Activated CD4-positive, alpha-beta memory T cell treated with anti-CD3 and anti-CD28 coated beads for 36 hours (primary cell): ENCODE measurements at regions not wholly inside any gene's neighbourhood (a gene's known extent, or its start where the extent isn't known, plus 50 kb on each side); places are given as distances from the start of the nearest gene placed in this dataset.

Experiments used
- CTCF ChIA-PET: fragments of 350-600 bp; sonication (Branson Sonifier 250); formaldehyde crosslinking; loops from one replicate; lab custom pipeline; 2021; ENCODE audit warnings: antibody characterized with exemption, inconsistent platforms; lab: Charles Lee
- POLR2A ChIA-PET: fragments of 350-600 bp; sonication (Branson Sonifier 250); formaldehyde crosslinking; loops from one replicate; lab custom pipeline; 2021; ENCODE audit warnings: antibody characterized with exemption; lab: Charles Lee
- DNase-seq: peaks from one replicate; pipeline ENCODE4 v3.0.0-alpha.2; 2020
- H3K27ac Mint-ChIP-seq: one replicate; pipeline ENCODE4 v1.8.0; 2021; ENCODE audit warnings: mixed read lengths
- H3K27me3 Mint-ChIP-seq: one replicate; pipeline ENCODE4 v1.8.0; 2021; ENCODE audit warnings: mixed read lengths
- H3K36me3 Mint-ChIP-seq: one replicate; pipeline ENCODE4 v1.8.0; 2021; ENCODE audit warnings: mixed read lengths
- H3K4me1 Mint-ChIP-seq: one replicate; pipeline ENCODE4 v1.8.0; 2021; ENCODE audit warnings: low read depth, mixed read lengths
- H3K4me3 Mint-ChIP-seq: one replicate; pipeline ENCODE4 v1.8.0; 2021; ENCODE audit warnings: mild to moderate bottlenecking, mixed read lengths
- H3K9me3 Mint-ChIP-seq: one replicate; pipeline ENCODE4 v1.8.0; 2021; ENCODE audit warnings: mixed read lengths
- intact Hi-C: fragments of 100-400 bp; cut with micrococcal nuclease; formaldehyde crosslinking; loops from one replicate; pipeline ENCODE4 v1.15.1; 2023

DNA sequence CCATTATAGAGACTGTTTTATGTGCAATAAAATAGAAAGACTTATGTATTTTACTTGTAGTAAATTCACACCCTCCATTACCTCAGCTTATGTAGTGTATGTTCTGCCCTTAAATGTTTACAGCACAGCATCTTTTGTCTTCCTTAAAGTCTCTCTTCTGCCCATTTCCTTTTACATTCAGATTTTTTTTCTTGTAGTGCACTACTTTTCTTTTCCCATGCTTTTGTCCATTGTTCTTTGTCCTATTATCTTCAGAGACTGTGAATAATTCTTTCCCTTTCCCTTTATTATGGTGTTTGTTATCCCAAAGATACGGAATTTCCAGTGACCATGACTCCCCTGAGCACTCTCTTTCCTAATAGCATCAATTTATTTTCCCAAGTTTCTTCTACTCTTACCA lies 66.1 kb upstream of the TYRP1 start:
- CTCF ChIA-PET = no interaction called here
- no peak for DNase-seq
- H3K4me1 Mint-ChIP-seq = no peaks in the 10 kb centered on the region
- no peak overlapping the region for H3K27ac Mint-ChIP-seq
- POLR2A ChIA-PET = no interaction called here
- no peaks in the 10 kb centered on the region for H3K27me3 Mint-ChIP-seq
- no peak overlapping the region for H3K4me3 Mint-ChIP-seq
- peaks cover 22% of the 10 kb centered on the region for H3K9me3 Mint-ChIP-seq
- no peaks in the 10 kb centered on the region for H3K36me3 Mint-ChIP-seq
- intact Hi-C loops = no loop called here

DNA sequence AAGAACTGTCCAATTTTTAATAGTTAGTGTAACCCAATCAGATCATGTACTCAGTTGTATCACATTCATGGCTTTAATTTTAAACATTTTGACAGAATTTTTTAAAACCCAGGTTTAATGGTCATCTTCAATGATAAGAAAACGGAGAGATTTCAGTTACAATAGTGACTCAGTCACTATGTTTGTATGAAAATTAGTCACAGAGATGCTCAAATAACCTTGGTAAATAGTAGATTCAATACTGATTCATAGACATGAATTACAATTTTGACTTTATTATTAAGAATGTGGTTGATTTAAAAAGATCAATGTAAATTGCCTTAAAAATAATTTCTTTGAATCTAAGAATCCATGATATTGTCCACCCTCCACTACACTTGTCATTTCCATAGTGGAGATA lies 64.6 kb upstream of the TYRP1 start:
- H3K4me3 Mint-ChIP-seq = no peak overlapping the region
- peaks cover 22% of the 10 kb centered on the region for H3K9me3 Mint-ChIP-seq
- no peaks in the 10 kb centered on the region for H3K27me3 Mint-ChIP-seq
- no peak overlapping the region for H3K27ac Mint-ChIP-seq
- intact Hi-C loops = no loop called here
- H3K4me1 Mint-ChIP-seq = no peaks in the 10 kb centered on the region
- POLR2A ChIA-PET = no interaction called here
- H3K36me3 Mint-ChIP-seq = no peaks in the 10 kb centered on the region
- CTCF ChIA-PET = no interaction called here
- no peak for DNase-seq

DNA sequence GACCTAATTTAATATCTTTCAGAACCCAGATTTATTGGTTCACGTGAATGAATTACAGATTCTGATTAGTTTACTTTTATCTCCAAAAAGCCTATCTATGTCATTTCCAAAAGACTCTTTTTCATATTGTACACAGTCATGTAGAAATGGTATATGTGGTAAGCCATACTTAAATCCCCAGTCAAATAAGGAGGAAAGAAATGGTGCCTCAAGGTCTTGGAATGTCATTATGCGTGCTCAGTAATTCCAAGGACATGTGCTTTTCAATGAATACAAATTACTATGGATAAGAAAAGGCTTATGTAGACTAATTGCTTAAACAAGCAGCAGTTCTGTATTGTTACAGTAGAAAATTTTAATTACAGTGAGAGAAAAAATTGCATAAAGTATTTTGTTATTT lies 64.1 kb upstream of the TYRP1 start:
- intact Hi-C loops = no loop called here
- Mint-ChIP-seq H3K4me1 (no peaks in the 10 kb centered on the region), H3K36me3 (no peaks in the 10 kb centered on the region), H3K27ac (no peak overlapping the region), H3K4me3 (no peak overlapping the region), H3K27me3 (no peaks in the 10 kb centered on the region), H3K9me3 (peaks cover 25% of the 10 kb centered on the region)
- CTCF ChIA-PET = no interaction called here
- POLR2A ChIA-PET = no interaction called here
- no peak for DNase-seq

DNA sequence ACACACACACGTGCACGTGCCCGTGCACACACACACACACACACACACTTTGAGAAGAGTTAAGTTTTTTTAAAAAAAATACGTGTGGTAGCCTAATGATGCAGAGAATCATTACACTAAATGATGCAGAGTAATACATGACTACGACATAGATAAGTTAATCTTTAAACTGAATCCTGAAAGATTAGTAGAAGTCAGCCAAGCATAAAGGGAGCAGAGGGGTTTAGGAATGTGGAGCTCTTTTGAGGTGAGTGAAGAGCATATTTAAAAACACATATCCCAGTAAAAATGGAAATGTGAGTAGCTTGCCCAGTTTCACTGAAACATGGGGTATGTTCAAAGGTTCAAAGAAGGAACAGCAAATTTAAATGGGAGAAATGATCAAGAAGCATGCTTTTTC lies 61.3 kb upstream of the TYRP1 start:
- ChIA-PET CTCF (no interaction called here), POLR2A (no interaction called here)
- intact Hi-C loops = no loop called here
- no peak for DNase-seq
- Mint-ChIP-seq H3K4me1 (no peaks in the 10 kb centered on the region), H3K4me3 (no peak overlapping the region), H3K27me3 (no peaks in the 10 kb centered on the region), H3K36me3 (no peaks in the 10 kb centered on the region), H3K9me3 (peaks cover 29% of the 10 kb centered on the region), H3K27ac (no peak overlapping the region)

DNA sequence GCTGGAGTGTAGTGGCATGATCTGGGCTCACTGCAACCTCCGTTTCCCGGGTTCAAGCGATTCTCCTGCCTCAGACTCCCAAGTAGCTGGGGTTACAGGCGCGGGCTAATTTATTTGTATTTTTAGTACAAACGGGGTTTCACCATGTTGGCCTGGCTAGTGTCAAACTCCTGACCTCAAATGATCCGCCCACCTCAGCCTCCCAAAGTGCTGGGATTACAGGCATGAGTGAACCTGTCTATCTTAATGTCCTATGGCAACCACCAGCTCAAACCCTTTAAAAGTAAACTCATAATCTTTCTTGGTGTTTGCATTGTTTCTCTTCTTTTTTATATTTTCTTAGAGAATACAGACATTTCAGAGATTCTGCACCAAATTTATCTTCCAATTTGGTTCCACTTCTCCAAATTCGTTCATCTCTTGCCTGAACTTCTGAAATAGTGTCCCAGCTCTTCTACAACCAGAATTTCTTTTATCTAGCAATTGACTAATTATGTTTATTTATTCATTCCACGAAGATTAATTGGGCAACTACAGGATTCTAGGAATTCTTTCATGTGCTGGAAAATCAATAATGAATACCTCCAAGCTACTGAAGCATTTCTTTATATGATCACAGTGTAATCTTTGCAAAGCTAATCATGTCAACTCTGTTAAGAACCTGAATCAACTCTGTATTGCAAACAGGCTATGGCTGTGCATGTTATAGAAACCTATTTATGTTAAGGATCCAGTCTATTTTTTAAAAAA lies 60.0 kb upstream of the TYRP1 start:
- H3K4me1 Mint-ChIP-seq = no peaks in the 10 kb centered on the region
- H3K27me3 Mint-ChIP-seq = no peaks in the 10 kb centered on the region
- intact Hi-C loops = no loop called here
- no peaks in the 10 kb centered on the region for H3K36me3 Mint-ChIP-seq
- CTCF ChIA-PET = no interaction called here
- H3K4me3 Mint-ChIP-seq = no peak overlapping the region
- POLR2A ChIA-PET = no interaction called here
- H3K9me3 Mint-ChIP-seq = peaks cover 29% of the 10 kb centered on the region
- DNase-seq = no peak
- H3K27ac Mint-ChIP-seq = no peak overlapping the region

DNA sequence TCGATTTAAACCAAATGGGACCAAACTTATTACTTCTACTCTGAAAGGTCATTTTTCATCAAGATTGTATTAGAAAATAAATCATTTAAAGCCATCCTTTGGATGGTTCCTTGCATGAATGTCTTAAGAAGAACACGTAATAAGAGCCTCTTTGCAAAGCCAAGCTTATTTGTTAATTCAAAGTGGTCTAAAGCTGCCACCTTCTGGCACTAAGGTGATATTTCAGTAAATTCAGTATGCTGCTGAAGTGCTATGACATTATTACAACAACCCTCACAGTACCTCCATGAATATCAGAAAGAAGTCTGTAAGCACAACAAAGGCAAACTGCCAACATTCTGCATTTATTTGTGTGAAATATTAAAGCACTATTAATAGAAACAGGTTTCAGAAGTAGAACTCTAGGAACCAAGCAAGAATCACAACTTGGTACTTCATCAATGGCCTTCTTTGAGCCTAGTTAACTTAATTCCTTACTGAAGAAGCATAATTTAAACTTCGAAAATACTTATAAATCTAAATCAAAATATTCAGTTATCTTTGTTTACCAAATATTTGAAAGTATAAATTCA lies 53.1 kb upstream of the TYRP1 start:
- Mint-ChIP-seq H3K36me3 (no peaks in the 10 kb centered on the region), H3K9me3 (peaks cover 28% of the 10 kb centered on the region), H3K27me3 (no peaks in the 10 kb centered on the region), H3K27ac (no peak overlapping the region), H3K4me3 (no peak overlapping the region), H3K4me1 (no peaks in the 10 kb centered on the region)
- DNase-seq = no peak
- intact Hi-C loops = no loop called here
- ChIA-PET CTCF (interaction anchor here (0.6 kb wide), 1 partner anchor 342 kb away, joined by 3 read pairs; no protein-coding TSS in a partner anchor), POLR2A (no interaction called here)

DNA sequence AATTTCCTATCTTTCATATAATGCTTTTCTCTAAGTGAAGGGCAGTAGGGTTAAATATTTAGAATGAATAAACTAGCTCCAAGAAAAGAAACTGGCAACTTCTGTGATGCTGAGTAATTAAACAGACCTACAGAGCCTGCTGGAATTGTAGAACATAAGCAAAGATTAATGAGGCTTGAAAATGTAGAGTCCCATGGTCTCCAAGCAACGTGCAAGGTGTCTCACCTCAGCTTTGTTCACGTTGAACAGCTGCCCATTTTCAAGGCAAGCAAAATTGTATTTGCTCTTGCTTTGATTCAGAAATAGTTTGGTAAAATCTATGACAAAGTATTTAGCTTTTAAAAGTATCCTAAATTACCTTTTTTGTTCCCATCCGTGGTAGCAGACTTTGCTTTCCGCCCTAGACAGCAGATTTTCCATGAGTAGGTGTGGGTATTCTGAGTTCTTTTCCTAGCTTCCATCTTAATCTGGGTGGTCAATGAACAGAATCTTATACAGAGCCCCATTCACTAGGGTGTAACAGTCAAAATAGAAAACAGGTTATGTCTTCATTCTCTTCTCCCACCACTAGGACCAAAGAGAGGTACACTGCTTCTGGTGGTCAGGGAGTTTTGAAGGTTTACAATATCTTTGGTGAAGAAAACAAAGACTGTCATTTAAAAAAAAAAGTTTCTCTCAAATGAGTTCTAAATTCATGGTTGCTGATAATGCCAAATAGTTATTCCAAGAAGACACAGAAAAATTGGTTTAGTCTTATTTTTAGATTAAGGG lies 52.1 kb upstream of the TYRP1 start:
- Mint-ChIP-seq H3K27me3 (no peaks in the 10 kb centered on the region), H3K27ac (no peak overlapping the region), H3K4me1 (no peaks in the 10 kb centered on the region), H3K36me3 (no peaks in the 10 kb centered on the region), H3K4me3 (no peak overlapping the region), H3K9me3 (peaks cover 26% of the 10 kb centered on the region)
- ChIA-PET CTCF (no interaction called here), POLR2A (no interaction called here)
- intact Hi-C loops = no loop called here
- no peak for DNase-seq
